Fibroblast of the aortic adventitia (primary cell): ENCODE measurements at regions not wholly inside any gene's neighbourhood (a gene's known extent, or its start where the extent isn't known, plus 50 kb on each side); places are given as distances from the start of the nearest gene placed in this dataset.

Experiments used
- DNase-seq: peaks from one replicate; pipeline ENCODE4 v3.0.0-alpha.2; 2010; ENCODE audit warnings: low read depth
- H3K4me3 ChIP-seq: 2 replicates; pipeline ENCODE4 v1.5.1; 2011; ENCODE audit warnings: low read depth, mild to moderate bottlenecking, control low read depth, low read length, moderate library complexity
- TF ChIP-seq, protein P1 (sequence below): IDR thresholded peaks from 2 replicates; pipeline ENCODE4 v1.5.1; 2011; ENCODE audit warnings: mild to moderate bottlenecking, low read length, control low read depth, inconsistent platforms; ENCODE audit not compliant: insufficient read depth

- DNase-seq: no peak
- no peak overlapping the region for H3K4me3 ChIP-seq
- TF ChIP-seq, protein P1, sequence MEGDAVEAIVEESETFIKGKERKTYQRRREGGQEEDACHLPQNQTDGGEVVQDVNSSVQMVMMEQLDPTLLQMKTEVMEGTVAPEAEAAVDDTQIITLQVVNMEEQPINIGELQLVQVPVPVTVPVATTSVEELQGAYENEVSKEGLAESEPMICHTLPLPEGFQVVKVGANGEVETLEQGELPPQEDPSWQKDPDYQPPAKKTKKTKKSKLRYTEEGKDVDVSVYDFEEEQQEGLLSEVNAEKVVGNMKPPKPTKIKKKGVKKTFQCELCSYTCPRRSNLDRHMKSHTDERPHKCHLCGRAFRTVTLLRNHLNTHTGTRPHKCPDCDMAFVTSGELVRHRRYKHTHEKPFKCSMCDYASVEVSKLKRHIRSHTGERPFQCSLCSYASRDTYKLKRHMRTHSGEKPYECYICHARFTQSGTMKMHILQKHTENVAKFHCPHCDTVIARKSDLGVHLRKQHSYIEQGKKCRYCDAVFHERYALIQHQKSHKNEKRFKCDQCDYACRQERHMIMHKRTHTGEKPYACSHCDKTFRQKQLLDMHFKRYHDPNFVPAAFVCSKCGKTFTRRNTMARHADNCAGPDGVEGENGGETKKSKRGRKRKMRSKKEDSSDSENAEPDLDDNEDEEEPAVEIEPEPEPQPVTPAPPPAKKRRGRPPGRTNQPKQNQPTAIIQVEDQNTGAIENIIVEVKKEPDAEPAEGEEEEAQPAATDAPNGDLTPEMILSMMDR: no peak
Measured at GRCh38 chr18:10009321-10010144, 95.7 kb downstream of the VAPA start.

DNA sequence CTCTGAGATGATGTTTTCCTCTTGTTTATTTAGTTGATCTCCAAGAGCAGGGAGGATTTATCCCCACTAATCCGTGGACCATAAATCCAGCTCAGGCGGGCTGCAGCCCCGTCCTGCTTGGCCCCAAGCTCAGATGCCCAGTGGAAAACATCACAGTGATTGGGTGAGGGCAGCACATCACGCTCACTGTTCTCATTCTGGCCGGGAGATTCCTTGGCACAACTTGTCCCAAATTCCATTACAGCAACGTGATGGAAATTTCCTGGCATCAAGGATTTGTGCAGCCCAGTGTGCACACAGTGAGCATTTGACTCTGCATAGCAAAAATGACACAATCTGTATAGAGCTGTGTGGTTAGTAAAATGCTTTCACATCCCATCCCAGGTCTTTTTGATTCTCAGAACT, 96.8 kb downstream of the VAPA start:
- no peak overlapping the region for H3K4me3 ChIP-seq
- DNase-seq: peak; percentile 93
- TF ChIP-seq, protein P1: no peak

DNA sequence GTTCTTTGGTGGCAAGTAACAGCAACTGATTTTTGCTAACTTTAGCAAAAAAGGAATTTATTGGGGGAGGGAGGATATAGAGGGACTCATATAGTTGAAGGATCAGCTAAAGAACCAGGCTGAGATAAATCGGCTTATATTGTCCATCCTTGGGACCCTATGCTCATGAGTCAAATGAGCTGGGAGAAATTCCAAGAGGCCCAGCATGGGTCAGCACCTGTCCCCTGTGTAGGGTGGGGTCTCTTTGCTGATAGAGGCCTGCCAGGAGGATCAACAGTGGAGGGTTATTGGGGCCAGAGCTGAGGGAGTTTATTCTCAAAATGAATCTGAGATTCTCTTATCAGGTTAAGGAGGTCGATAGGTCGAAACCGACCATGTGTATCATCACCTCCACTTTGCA, 97.2 kb downstream of the VAPA start:
- DNase-seq: no peak
- no peak overlapping the region for H3K4me3 ChIP-seq
- TF ChIP-seq, protein P1: no peak

DNA sequence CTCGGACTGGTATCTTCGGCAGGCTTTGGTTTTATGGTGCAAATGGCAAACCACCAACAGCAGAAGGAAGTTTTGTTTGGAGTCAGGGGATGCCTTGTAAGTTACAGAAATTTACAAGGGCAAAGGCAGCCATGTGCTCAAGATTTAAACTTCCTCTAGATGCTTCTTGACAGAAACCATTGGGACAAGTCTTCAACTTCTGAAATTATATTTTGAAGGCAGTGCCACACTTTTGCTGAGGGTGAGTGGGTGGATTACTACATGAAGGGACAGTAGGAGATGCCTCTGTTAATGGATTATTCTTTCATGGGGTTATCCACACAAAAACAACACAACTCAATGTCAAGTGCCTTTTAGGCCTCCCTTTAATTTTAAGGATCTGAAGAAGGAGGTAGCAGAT, 97.9 kb downstream of the VAPA start:
- no peak for DNase-seq
- H3K4me3 ChIP-seq: no peak overlapping the region
- TF ChIP-seq, protein P1: no peak

GRCh38 chr18:10012526-10012925, 98.7 kb downstream of the VAPA start:
- no peak overlapping the region for H3K4me3 ChIP-seq
- TF ChIP-seq, protein P1: no peak
- no peak for DNase-seq

DNA sequence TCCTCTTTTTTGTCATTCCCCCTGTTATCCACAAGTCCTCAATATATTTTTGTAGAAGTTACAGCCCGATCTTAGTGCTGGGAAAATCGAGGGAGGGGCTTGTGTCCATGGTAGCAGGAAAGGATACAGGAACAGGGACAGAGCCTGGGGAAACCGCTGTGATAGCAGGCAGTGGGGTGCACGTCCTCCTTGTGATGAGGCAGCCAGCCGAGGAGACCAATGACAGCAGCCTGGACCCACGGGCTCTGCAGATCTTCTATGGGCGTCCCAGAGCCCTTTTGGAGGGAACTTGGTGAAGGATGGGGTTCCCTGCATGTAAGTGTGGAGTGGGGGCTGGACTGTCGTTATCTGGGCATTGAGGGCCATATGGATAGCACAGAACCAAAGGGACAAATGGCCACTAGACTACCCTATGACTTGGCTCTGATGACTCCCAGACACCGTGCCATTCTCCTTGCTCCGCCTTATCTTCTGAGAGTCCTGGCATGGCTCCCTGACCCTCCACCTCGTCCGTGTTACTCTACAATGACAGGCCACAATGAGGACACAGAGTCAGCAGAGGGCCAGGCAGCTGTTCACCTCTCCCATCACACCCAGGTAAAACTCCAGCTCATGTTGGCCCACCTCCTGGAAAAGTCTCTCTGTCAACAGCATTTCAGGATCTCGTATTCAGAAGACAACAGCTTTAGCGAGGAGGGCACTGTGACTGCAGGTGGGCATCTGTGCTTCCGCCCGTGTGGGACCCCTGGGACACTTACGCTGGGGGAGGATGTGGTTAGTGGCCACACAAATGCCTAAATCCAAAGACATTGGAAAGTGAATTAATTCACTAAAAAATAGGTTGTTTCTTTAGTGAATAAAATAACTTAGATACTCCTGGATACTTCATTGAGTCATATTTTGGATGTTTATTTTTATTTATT, 100.1 kb downstream of the VAPA start:
- TF ChIP-seq, protein P1: no peak
- no peak for DNase-seq
- no peak overlapping the region for H3K4me3 ChIP-seq
